Testis (tissue), 2 donors: ENCODE measurements at regions not wholly inside any gene's neighbourhood (a gene's known extent, or its start where the extent isn't known, plus 50 kb on each side); places are given as distances from the start of the nearest gene placed in this dataset.

Experiments used
- DNase-seq: peaks from one replicate; pipeline ENCODE4 v3.0.0-alpha.2; 2019
- H3K27ac ChIP-seq, 2 donors: fragments of 200-600 bp; sonication (generic); one replicate each; pipeline ENCODE4 v1.5.1; 2019
- H3K27me3 ChIP-seq: fragments of 200-600 bp; sonication (generic); one replicate; pipeline ENCODE4 v1.5.1; 2019
- H3K36me3 ChIP-seq: fragments of 200-600 bp; sonication (generic); one replicate; pipeline ENCODE4 v1.5.1; 2017; ENCODE audit warnings: low read depth; ENCODE audit errors: missing control alignments
- H3K4me1 ChIP-seq: fragments of 200-600 bp; sonication (generic); one replicate; pipeline ENCODE4 v1.5.1; 2019
- H3K4me3 ChIP-seq, 2 donors: fragments of 200-600 bp; sonication (generic); one replicate each; pipeline ENCODE4 v1.5.1; 2017 to 2019
- H3K9me3 ChIP-seq: fragments of 200-600 bp; sonication (generic); one replicate; pipeline ENCODE4 v1.5.1; 2017
- POLR2A ChIP-seq: fragments of 450-650 bp; IDR thresholded peaks from one replicate; pipeline ENCODE4 v1.6.1; 2017; ENCODE audit warnings: antibody characterized with exemption, mild to moderate bottlenecking, moderate library complexity
- WGBS, 2 donors: methylation state at CpG; one replicate each; pipeline ENCODE4 v1.1.5; 2018; 5-methylcytosine and 5-hydroxymethylcytosine counted together
- intact Hi-C: fragments of 100-400 bp; cut with DNase I; formaldehyde crosslinking; loops from one replicate; pipeline ENCODE4 v1.15.1; 2023; ENCODE audit warnings: low total_unique reads
- TF ChIP-seq, protein P1 (sequence below), 3 experiments: fragments of 450-650 bp in 2 of 3; fragments of 200-600 bp in 1 of 3; sonication (generic) in 1 of 3; IDR thresholded peaks; one replicate each; pipeline ENCODE4 v1.5.1; 2016 to 2019; ENCODE audit warnings: antibody characterized with exemption in 3 of 3, mild to moderate bottlenecking in 2 of 3, moderate library complexity in 1 of 3

DNA sequence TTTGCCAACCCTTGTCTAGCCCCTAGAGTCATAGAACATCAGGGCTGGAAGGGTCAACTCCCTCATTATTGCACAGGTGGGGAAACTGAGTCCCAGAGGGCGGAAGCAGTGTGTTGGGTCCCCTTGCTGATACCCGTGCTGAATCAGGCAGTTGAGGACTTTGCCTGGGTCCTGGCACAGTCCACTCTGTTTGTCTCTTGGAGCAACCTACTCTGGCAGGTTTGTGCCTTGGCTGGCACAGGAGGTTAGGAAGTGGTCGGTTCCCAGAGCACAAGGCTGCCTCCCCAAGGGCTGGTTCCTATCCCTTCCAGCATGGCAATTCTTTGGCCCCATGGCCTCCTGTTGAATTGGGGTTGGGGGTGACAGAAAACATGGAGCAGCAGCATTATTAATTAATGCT is 94.5 kb upstream of the SHB start:
- TF ChIP-seq, protein P1, sequence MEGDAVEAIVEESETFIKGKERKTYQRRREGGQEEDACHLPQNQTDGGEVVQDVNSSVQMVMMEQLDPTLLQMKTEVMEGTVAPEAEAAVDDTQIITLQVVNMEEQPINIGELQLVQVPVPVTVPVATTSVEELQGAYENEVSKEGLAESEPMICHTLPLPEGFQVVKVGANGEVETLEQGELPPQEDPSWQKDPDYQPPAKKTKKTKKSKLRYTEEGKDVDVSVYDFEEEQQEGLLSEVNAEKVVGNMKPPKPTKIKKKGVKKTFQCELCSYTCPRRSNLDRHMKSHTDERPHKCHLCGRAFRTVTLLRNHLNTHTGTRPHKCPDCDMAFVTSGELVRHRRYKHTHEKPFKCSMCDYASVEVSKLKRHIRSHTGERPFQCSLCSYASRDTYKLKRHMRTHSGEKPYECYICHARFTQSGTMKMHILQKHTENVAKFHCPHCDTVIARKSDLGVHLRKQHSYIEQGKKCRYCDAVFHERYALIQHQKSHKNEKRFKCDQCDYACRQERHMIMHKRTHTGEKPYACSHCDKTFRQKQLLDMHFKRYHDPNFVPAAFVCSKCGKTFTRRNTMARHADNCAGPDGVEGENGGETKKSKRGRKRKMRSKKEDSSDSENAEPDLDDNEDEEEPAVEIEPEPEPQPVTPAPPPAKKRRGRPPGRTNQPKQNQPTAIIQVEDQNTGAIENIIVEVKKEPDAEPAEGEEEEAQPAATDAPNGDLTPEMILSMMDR (IDR thresholded peaks at IDR 0.05), result no peak
- no peak for TF ChIP-seq POLR2A
- no peak for DNase-seq
- H3K9me3 ChIP-seq, result no peaks in the 10 kb centered on the region
- H3K4me1 ChIP-seq, result no peaks in the 10 kb centered on the region
- no peaks in the 10 kb centered on the region for H3K27me3 ChIP-seq
- H3K4me3 ChIP-seq, result no peak overlapping the region
- H3K36me3 ChIP-seq, result no peaks in the 10 kb centered on the region
- intact Hi-C loops, result no loop called here
- no peak overlapping the region for H3K27ac ChIP-seq
- WGBS, 2 donors, result 87 to 93% methylated on average over 2 to 3 of the region's 3 CpGs

- intact Hi-C loops, result no loop called here
- no peak for DNase-seq
These were observed 93.5 kb upstream of the SHB start for GRCh38 chr9:38162332-38163211.

DNA sequence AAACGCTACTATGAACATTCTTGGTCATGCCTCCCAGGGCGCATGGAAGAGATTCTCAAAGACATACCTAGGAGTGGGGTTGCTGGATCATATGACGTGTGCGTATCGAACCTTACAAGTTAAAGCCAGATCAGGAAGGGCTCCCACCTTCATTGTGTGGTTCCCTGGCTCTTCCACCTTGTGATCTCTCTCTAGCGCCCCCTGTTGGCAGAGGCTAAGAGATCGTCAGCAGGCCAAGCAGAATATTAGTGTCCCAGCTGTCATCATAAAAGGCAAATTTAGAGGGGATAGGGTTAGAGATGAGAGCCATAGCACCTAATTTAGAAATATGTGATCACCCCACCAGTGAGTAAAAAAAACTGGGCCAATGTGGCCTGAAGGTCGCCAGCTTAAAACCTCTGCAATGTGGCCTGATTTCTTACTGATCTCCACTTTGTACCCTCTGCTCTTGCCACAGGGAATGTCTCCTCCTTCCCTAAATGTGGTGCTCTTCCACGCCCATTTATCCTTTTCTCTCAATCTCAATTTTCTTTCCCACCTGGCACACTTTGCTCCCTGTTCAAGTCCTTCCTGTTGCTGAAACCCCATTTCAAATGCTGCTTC is 91.7 kb upstream of the SHB start:
- no peak overlapping the region for H3K27ac ChIP-seq
- intact Hi-C loops, result no loop called here
- DNase-seq, result peak; percentile 77
- no peaks in the 10 kb centered on the region for H3K27me3 ChIP-seq
- H3K36me3 ChIP-seq, result no peaks in the 10 kb centered on the region
- WGBS, 2 donors, result 47 to 59% methylated on average over 9 of the region's 9 CpGs
- no peaks in the 10 kb centered on the region for H3K9me3 ChIP-seq
- H3K4me1 ChIP-seq, result no peaks in the 10 kb centered on the region
- H3K4me3 ChIP-seq, result no peak overlapping the region
- TF ChIP-seq POLR2A, result no peak
- TF ChIP-seq, protein P1 (IDR thresholded peaks at IDR 0.05), result peak; percentile 41 to 84 (median 64)

More at GRCh38 chr9:38162332-38163211, 93.5 kb upstream of the SHB start:
- Histone ChIP-seq H3K4me1 (no peaks in the 10 kb centered on the region), H3K9me3 (no peaks in the 10 kb centered on the region), H3K4me3 (no peak overlapping the region), H3K36me3 (no peaks in the 10 kb centered on the region), H3K27ac (no peak overlapping the region), H3K27me3 (no peaks in the 10 kb centered on the region)
- TF ChIP-seq, protein P1 (IDR thresholded peaks at IDR 0.05), result no peak
- TF ChIP-seq POLR2A, result no peak
- WGBS, 2 donors, result 65 to 72% methylated on average over 11 of the region's 11 CpGs

DNA sequence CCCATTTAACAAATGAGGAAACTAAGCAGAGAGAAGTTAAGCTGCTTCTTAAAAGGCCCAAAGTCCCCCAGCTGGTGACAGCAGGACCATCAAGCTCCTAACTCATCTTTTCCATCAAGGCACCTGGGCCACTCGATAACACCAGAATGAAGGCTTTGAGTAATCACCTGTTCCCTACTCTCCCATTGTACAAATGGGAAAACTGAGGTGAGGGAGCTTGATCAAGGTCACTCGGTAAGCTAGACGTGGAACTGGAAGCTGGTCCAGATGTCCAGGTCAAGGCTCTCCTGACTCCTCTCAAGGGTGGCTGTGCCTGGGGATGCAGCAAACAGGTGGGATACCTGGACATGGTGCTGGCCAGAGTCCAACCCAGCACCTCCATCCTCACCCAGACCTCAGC is 90.6 kb upstream of the SHB start:
- Histone ChIP-seq H3K4me3 (no peak overlapping the region), H3K9me3 (no peaks in the 10 kb centered on the region), H3K27ac (no peak overlapping the region), H3K27me3 (no peaks in the 10 kb centered on the region), H3K36me3 (no peaks in the 10 kb centered on the region), H3K4me1 (no peaks in the 10 kb centered on the region)
- no peak for DNase-seq
- TF ChIP-seq, protein P1 (IDR thresholded peaks at IDR 0.05), result no peak
- TF ChIP-seq POLR2A, result no peak
- WGBS, 2 donors, result 84 to 88% methylated on average over 3 of the region's 3 CpGs
- intact Hi-C loops, result no loop called here
